ENCODE measurements at regions not wholly inside any gene's neighbourhood (a gene's known extent, or its start where the extent isn't known, plus 50 kb on each side); places are given as distances from the start of the nearest gene placed in this dataset.

DNA sequence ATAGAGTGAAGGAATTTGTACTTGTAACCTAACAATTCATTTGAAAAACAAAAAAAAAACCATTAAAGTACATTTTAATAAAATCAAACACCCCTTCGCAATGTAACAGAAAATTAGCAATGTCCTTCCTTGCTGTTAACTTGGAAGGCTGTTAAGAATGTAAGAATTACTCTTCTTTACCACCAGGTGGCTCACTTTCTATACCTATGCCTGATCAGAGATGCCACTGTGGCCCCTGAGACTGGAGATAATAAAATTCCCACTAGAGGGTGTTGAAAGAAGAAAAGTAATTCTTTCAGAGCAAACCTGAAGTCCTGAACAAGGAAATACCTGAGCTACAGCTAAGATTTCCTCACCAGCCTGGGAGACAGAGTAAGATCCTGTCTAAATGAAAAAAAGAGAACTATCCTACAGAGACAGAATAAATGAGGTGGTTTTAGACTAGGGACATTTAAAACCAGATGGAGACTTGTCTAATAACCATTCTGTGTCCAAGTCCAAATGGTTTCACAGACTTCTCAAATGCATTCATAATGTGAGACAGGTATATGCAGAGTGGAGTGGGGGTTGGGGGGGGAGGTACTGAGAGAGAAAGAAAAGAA lies 1089.3 kb downstream of the FAM181B start:
- Histone ChIP-seq H3K9me3 (replicated peaks in 1 of 3) (no peaks in the 10 kb centered on the region), H3K36me3 (replicated peaks in 1 of 2) (no peaks in the 10 kb centered on the region), H3K4me1 (replicated peaks in 1 of 2) (no peaks in the 10 kb centered on the region), H3K27me3 (peaks cover 4% of the 10 kb centered on the region), H3K4me3 (no peak overlapping the region), H3K27ac (no peak overlapping the region)
- no peak for TF ChIP-seq POLR2A (IDR thresholded peaks at IDR 0.05)
- TF ChIP-seq CTCF (IDR thresholded peaks at IDR 0.05), result peak; percentile 61 to 76 (median 71)
- 42 to 57% (median 48%) methylated on average over 1 of the region's 1 CpG for WGBS, 4 donors
- intact Hi-C loops (cut with DNase I), result loop anchor here in 1 of 2 donors (5.0 kb wide), 2 partner anchors 583 to 1053 kb away; no protein-coding TSS in a partner anchor
- DNase-seq, result peak; percentile 17 to 53 (median 34)

- H3K27me3 ChIP-seq, result no peaks in the 10 kb centered on the region
- no peaks in the 10 kb centered on the region for H3K9me3 ChIP-seq (replicated peaks in 1 of 3)
- H3K36me3 ChIP-seq (replicated peaks in 1 of 2), result no peaks in the 10 kb centered on the region
- no peak overlapping the region for H3K27ac ChIP-seq
- no peaks in the 10 kb centered on the region for H3K4me1 ChIP-seq (replicated peaks in 1 of 2)
- no peak for DNase-seq
- intact Hi-C loops (cut with DNase I), result no loop called here
- no peak overlapping the region for H3K4me3 ChIP-seq
- WGBS, 4 donors, result 74 to 87% (median 82%) methylated on average over 7 of the region's 7 CpGs
- no peak for TF ChIP-seq POLR2A (IDR thresholded peaks at IDR 0.05)
Observed at GRCh38 chr11:81634483-81634882, 1099.2 kb downstream of the FAM181B start.

DNA sequence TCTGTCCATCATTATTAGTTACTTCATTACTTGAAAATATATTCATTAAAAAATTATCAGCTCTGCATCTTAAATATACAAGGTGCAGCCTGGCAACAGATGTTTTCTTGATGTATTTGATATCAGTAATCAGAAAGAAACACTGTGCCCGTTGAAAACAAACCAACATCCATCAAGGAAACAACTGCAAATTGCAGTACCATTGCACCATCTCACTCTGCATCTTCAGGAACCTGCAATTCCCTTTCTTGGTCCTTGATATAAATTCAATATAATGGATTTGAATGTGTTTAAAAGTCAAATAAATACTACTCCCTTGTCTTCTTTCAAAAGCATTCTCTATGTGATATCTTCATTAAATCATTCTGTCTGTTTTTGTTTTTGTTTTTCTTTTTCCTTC lies 1131.2 kb downstream of the FAM181B start:
- Histone ChIP-seq H3K9me3 (replicated peaks in 1 of 3) (no peaks in the 10 kb centered on the region), H3K27me3 (no peaks in the 10 kb centered on the region), H3K36me3 (replicated peaks in 1 of 2) (no peaks in the 10 kb centered on the region), H3K27ac (no peak overlapping the region), H3K4me1 (replicated peaks in 1 of 2) (no peaks in the 10 kb centered on the region), H3K4me3 (no peak overlapping the region)
- TF ChIP-seq POLR2A (IDR thresholded peaks at IDR 0.05), result no peak
- no peak for TF ChIP-seq CTCF (IDR thresholded peaks at IDR 0.05)
- intact Hi-C loops (cut with DNase I), result no loop called here
- no peak for DNase-seq
- 36 to 54% (median 43%) methylated on average over 1 of the region's 1 CpG for WGBS, 4 donors

DNA sequence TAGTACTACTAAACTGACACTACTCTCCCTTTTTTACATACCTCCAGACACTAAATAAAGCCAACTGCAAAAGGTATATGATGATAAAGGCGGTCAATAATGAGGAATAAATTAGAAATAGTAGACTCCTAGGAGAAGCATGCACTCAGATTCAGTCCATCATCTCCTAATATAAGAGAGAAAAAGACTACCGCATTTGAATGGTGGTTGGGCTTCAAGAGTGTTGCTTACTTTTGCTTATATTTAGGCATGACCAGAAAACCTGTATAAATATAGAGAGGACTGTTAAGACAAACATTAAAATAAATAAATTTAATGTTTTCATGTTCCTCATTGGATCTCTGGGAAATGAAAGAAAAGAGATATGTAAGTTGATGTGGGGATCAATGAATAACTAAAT lies 1137.0 kb downstream of the FAM181B start:
- TF ChIP-seq POLR2A (IDR thresholded peaks at IDR 0.05) (no peak), CTCF (IDR thresholded peaks at IDR 0.05) (no peak)
- H3K27me3 ChIP-seq, result no peaks in the 10 kb centered on the region
- no peak overlapping the region for H3K4me3 ChIP-seq
- intact Hi-C loops (cut with DNase I), result no loop called here
- WGBS, 4 donors, result 37 to 48% (median 43%) methylated on average over 2 of the region's 2 CpGs
- no peak overlapping the region for H3K27ac ChIP-seq
- no peaks in the 10 kb centered on the region for H3K36me3 ChIP-seq (replicated peaks in 1 of 2)
- H3K4me1 ChIP-seq (replicated peaks in 1 of 2), result no peaks in the 10 kb centered on the region
- no peaks in the 10 kb centered on the region for H3K9me3 ChIP-seq (replicated peaks in 1 of 3)
- no peak for DNase-seq

GRCh38 chr11:81585390-81585933 lies 1148.2 kb downstream of the FAM181B start:
- Histone ChIP-seq H3K36me3 (replicated peaks in 1 of 2) (no peaks in the 10 kb centered on the region), H3K9me3 (replicated peaks in 1 of 3) (no peaks in the 10 kb centered on the region), H3K27ac (no peak overlapping the region), H3K27me3 (no peaks in the 10 kb centered on the region), H3K4me3 (no peak overlapping the region), H3K4me1 (replicated peaks in 1 of 2) (no peaks in the 10 kb centered on the region)
- DNase-seq, result no peak
- no peak for TF ChIP-seq POLR2A (IDR thresholded peaks at IDR 0.05)
- TF ChIP-seq CTCF (IDR thresholded peaks at IDR 0.05), result no peak
- WGBS, 4 donors, result 70 to 90% (median 79%) methylated on average over 2 of the region's 2 CpGs
- intact Hi-C loops (cut with DNase I), result no loop called here

Data from adrenal gland (tissue), 9 donors.